ENCODE measurements at regions not wholly inside any gene's neighbourhood (a gene's known extent, or its start where the extent isn't known, plus 50 kb on each side); places are given as distances from the start of the nearest gene placed in this dataset.

DNA sequence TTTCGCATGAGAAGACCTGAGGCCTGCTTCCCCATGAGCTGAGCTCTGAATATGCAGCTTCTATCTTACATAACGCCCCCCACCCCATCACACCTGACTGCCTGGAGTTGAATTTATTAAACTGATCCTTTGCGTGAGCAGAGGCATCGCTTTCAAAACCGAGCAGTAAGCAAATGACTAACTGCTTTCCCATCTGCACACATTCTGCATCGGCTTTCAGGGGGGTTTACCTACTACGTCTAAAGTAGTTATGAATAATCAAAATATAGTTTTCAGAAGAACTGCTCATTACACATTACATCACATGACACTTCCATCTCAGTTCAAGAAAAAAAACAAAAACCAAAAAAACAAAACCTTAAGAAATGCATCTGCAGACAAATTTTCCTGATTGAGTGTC is 54.7 kb upstream of the EGR2 start:
- TF ChIP-seq, protein P1, sequence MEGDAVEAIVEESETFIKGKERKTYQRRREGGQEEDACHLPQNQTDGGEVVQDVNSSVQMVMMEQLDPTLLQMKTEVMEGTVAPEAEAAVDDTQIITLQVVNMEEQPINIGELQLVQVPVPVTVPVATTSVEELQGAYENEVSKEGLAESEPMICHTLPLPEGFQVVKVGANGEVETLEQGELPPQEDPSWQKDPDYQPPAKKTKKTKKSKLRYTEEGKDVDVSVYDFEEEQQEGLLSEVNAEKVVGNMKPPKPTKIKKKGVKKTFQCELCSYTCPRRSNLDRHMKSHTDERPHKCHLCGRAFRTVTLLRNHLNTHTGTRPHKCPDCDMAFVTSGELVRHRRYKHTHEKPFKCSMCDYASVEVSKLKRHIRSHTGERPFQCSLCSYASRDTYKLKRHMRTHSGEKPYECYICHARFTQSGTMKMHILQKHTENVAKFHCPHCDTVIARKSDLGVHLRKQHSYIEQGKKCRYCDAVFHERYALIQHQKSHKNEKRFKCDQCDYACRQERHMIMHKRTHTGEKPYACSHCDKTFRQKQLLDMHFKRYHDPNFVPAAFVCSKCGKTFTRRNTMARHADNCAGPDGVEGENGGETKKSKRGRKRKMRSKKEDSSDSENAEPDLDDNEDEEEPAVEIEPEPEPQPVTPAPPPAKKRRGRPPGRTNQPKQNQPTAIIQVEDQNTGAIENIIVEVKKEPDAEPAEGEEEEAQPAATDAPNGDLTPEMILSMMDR (IDR thresholded peaks at IDR 0.05; ENCODE audit: control insufficient read depth, extremely low read depth, insufficient read depth) = no peak
- DNase-seq (ENCODE audit: low read depth) = no peak
- no peak overlapping the region for H3K4me3 ChIP-seq (ENCODE audit: low read depth, low read length)

DNA sequence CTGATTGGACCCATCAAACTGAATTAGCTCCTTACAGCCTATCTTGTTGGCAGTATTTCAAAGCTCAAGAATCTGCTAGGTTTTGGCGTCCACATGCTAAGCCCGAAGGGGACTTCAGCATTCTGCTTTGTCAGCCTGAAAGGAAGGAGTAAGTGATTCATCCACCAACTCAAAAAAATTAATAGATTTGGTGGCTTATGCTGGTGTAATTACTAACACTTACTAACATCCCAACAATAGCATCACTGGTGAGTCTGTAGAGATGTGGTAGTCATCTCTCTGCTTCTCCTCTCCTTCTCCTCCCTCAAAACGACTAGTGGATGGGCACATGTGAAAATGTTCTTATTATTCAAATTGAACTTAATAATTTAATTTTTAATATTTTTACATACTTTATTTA is 53.8 kb upstream of the EGR2 start:
- TF ChIP-seq, protein P1 (IDR thresholded peaks at IDR 0.05; ENCODE audit: control insufficient read depth, extremely low read depth, insufficient read depth) = no peak
- H3K4me3 ChIP-seq (ENCODE audit: low read depth, low read length) = no peak overlapping the region
- DNase-seq (ENCODE audit: low read depth) = no peak

DNA sequence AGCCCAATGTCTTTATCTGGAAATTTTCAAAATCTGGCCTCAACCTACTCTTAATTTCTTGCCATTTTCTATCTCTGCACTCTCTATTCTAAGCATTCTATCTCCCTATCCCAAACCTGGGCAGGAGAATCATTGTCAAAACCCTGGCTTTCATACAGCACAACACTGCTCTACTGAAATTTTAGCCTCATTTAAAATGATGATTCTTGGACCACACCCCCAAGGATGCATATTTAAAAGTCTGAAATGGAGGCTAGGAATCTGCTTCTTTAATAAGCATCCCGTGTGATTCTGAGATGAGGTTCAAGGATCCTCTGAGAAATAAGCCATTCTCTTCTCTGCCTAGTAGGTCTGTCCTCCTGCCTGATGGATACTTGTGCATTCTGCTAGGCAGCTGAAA is 50.8 kb upstream of the EGR2 start:
- no peak for DNase-seq (ENCODE audit: low read depth)
- TF ChIP-seq, protein P1 (IDR thresholded peaks at IDR 0.05; ENCODE audit: control insufficient read depth, extremely low read depth, insufficient read depth) = no peak
- no peak overlapping the region for H3K4me3 ChIP-seq (ENCODE audit: low read depth, low read length)

DNA sequence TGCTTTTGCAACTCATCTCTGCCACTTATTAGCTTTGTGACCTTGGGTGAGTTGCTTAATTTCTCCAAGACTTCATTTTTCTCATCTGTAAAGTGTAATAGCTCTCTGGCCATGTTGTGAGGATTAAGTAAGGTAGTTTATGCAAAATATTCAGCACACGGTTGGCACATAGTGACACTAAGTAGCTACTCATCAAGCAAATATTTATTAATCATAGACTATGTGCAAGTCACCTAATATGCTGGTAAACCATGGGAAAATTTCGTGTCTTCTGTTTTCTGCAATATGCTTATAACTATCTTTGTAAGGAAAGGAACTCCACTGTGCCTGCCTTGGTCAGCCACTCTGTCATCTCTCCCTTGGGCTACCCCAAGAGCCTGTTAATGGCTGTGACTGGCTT is 50.3 kb upstream of the EGR2 start:
- H3K4me3 ChIP-seq (ENCODE audit: low read depth, low read length) = no peak overlapping the region
- TF ChIP-seq, protein P1 (IDR thresholded peaks at IDR 0.05; ENCODE audit: control insufficient read depth, extremely low read depth, insufficient read depth) = no peak
- no peak for DNase-seq (ENCODE audit: low read depth)
